ENCODE measurements at regions not wholly inside any gene's neighbourhood (a gene's known extent, or its start where the extent isn't known, plus 50 kb on each side); places are given as distances from the start of the nearest gene placed in this dataset.

DNA sequence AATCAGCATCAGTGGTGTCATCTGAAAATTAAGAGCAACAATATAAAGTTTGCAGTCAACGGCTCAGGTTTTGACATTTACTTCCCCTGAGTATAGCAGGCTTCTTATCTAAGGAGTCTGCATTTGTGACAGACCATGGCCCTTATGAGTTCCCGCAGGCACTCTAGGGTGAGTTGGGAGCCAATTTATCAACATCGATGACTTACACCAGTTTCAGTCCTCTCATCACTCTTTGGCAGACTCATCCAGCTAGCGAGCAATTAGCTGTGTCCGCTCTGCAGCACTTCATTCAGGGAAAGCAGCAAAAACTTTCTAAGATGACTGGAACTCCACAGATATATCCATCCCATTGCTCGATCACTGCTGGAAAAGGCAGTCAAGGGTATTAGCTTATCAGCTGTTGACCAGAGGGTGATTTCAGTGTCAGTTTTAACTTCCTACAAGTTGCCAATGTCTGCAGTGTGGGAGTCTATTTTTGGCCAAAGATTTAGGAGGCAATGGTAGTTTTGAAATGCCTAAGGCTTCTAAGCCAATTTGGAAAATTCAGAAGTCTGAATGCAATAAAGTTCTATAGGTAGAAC, 625.1 kb upstream of the TENM3 start:
- Histone ChIP-seq H3K4me1 (ENCODE audit: low read length) (no peaks in the 10 kb centered on the region), H3K36me3 (replicated peaks; ENCODE audit: insufficient read depth, low read length) (no peaks in the 10 kb centered on the region), H4K20me1 (ENCODE audit: insufficient read depth, low read length) (no peaks in the 10 kb centered on the region), H3K79me2 (ENCODE audit: low read length) (no peaks in the 10 kb centered on the region), H3K9me2 (replicated peaks; ENCODE audit: insufficient read depth, low read length) (no peaks in the 10 kb centered on the region), H3F3A (ENCODE audit: insufficient read depth, low read length) (no peaks in the 10 kb centered on the region), H3K9me3 (replicated peaks; ENCODE audit: insufficient read depth, low read length) (no peaks in the 10 kb centered on the region), H3K9ac (ENCODE audit: low read length) (no peak overlapping the region), H2AFZ (ENCODE audit: low read length) (no peak overlapping the region), H3K27me3 (replicated peaks; ENCODE audit: insufficient read depth, low read length) (no peaks in the 10 kb centered on the region), H3K4me2 (ENCODE audit: low read depth, low read length) (no peak overlapping the region), H3K27ac (ENCODE audit: low read length) (no peak overlapping the region), H3K4me3 (ENCODE audit: low read length) (no peak overlapping the region)
- TF ChIP-seq EZH2phosphoT487 (IDR thresholded peaks at IDR 0.05; ENCODE audit: low read length) (no peak), CTCF (IDR thresholded peaks at IDR 0.05; ENCODE audit: low read length) (no peak), EZH2 (optimal IDR thresholded peaks at IDR 0.05; ENCODE audit: low read depth, low read length) (no peak)
- no peak for DNase-seq

DNA sequence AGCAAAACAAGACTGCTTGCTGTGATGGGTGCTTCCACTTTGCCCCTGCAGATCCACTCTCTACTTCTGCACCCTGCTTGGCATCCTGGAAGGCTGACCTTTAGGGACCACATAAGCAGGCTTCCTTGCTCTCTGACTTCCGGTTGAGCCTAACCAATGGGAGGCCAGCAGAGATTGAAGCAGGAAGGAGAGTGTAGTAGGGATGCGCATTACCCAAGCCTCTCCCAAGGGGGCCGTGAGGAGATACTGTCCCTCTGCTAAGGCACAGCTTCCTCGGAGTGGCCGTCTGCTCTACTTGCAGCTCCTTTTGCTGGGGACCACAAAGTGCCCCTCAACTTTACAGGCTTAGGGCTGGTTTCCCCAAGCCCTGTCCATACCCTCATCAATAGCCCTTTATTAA, 624.3 kb upstream of the TENM3 start:
- no peaks in the 10 kb centered on the region for H3F3A ChIP-seq (ENCODE audit: insufficient read depth, low read length)
- H3K27ac ChIP-seq (ENCODE audit: low read length), result no peak overlapping the region
- DNase-seq, result no peak
- no peaks in the 10 kb centered on the region for H3K9me3 ChIP-seq (replicated peaks; ENCODE audit: insufficient read depth, low read length)
- no peaks in the 10 kb centered on the region for H3K36me3 ChIP-seq (replicated peaks; ENCODE audit: insufficient read depth, low read length)
- H3K4me1 ChIP-seq (ENCODE audit: low read length), result no peaks in the 10 kb centered on the region
- H3K4me3 ChIP-seq (ENCODE audit: low read length), result no peak overlapping the region
- no peaks in the 10 kb centered on the region for H4K20me1 ChIP-seq (ENCODE audit: insufficient read depth, low read length)
- no peaks in the 10 kb centered on the region for H3K27me3 ChIP-seq (replicated peaks; ENCODE audit: insufficient read depth, low read length)
- H3K79me2 ChIP-seq (ENCODE audit: low read length), result no peaks in the 10 kb centered on the region
- H2AFZ ChIP-seq (ENCODE audit: low read length), result no peak overlapping the region
- no peak overlapping the region for H3K4me2 ChIP-seq (ENCODE audit: low read depth, low read length)
- no peak overlapping the region for H3K9ac ChIP-seq (ENCODE audit: low read length)
- no peaks in the 10 kb centered on the region for H3K9me2 ChIP-seq (replicated peaks; ENCODE audit: insufficient read depth, low read length)
- TF ChIP-seq CTCF (IDR thresholded peaks at IDR 0.05; ENCODE audit: low read length) (no peak), EZH2 (optimal IDR thresholded peaks at IDR 0.05; ENCODE audit: low read depth, low read length) (no peak), EZH2phosphoT487 (IDR thresholded peaks at IDR 0.05; ENCODE audit: low read length) (no peak)

GRCh38 chr4:181619651-181620050, 623.6 kb upstream of the TENM3 start:
- H3F3A ChIP-seq (ENCODE audit: insufficient read depth, low read length), result no peaks in the 10 kb centered on the region
- no peaks in the 10 kb centered on the region for H3K27me3 ChIP-seq (replicated peaks; ENCODE audit: insufficient read depth, low read length)
- no peak overlapping the region for H3K4me2 ChIP-seq (ENCODE audit: low read depth, low read length)
- H3K9me2 ChIP-seq (replicated peaks; ENCODE audit: insufficient read depth, low read length), result no peaks in the 10 kb centered on the region
- no peak overlapping the region for H3K4me3 ChIP-seq (ENCODE audit: low read length)
- no peak overlapping the region for H3K9ac ChIP-seq (ENCODE audit: low read length)
- H3K27ac ChIP-seq (ENCODE audit: low read length), result no peak overlapping the region
- no peak overlapping the region for H2AFZ ChIP-seq (ENCODE audit: low read length)
- H4K20me1 ChIP-seq (ENCODE audit: insufficient read depth, low read length), result no peaks in the 10 kb centered on the region
- no peaks in the 10 kb centered on the region for H3K9me3 ChIP-seq (replicated peaks; ENCODE audit: insufficient read depth, low read length)
- no peaks in the 10 kb centered on the region for H3K36me3 ChIP-seq (replicated peaks; ENCODE audit: insufficient read depth, low read length)
- TF ChIP-seq EZH2 (optimal IDR thresholded peaks at IDR 0.05; ENCODE audit: low read depth, low read length), result no peak
- TF ChIP-seq EZH2phosphoT487 (IDR thresholded peaks at IDR 0.05; ENCODE audit: low read length), result no peak
- no peak for TF ChIP-seq CTCF (IDR thresholded peaks at IDR 0.05; ENCODE audit: low read length)
- no peaks in the 10 kb centered on the region for H3K79me2 ChIP-seq (ENCODE audit: low read length)
- no peak for DNase-seq
- H3K4me1 ChIP-seq (ENCODE audit: low read length), result no peaks in the 10 kb centered on the region

All from MM.1S (cell line).